ENCODE measurements at regions not wholly inside any gene's neighbourhood (a gene's known extent, or its start where the extent isn't known, plus 50 kb on each side); places are given as distances from the start of the nearest gene placed in this dataset.

DNA sequence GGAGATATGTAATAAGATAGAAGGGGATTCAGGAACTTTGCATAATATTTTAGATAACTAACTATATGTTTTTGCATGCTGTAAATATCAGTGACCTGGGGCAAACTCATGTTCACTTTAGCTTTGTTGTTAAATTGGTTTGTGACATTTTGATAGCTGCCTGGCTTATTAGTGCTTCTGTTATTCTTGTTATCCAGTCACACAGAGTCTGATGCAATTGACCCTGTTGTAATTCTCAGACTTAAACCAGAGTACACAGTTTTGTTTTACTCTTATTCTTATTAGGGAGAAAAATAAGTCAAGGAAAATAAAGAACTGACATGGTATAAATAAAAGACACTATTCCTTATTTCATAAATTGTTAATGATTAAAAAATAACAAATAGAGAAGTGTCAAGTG is 516.7 kb upstream of the SLIT2 start:
- TF ChIP-seq, protein P1, sequence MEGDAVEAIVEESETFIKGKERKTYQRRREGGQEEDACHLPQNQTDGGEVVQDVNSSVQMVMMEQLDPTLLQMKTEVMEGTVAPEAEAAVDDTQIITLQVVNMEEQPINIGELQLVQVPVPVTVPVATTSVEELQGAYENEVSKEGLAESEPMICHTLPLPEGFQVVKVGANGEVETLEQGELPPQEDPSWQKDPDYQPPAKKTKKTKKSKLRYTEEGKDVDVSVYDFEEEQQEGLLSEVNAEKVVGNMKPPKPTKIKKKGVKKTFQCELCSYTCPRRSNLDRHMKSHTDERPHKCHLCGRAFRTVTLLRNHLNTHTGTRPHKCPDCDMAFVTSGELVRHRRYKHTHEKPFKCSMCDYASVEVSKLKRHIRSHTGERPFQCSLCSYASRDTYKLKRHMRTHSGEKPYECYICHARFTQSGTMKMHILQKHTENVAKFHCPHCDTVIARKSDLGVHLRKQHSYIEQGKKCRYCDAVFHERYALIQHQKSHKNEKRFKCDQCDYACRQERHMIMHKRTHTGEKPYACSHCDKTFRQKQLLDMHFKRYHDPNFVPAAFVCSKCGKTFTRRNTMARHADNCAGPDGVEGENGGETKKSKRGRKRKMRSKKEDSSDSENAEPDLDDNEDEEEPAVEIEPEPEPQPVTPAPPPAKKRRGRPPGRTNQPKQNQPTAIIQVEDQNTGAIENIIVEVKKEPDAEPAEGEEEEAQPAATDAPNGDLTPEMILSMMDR (IDR thresholded peaks at IDR 0.05) = no peak
- TF ChIP-seq POLR2A (IDR thresholded peaks at IDR 0.05) = no peak

All from testis (tissue), 2 donors.